HepG2 (cell line): ENCODE measurements at regions not wholly inside any gene's neighbourhood (a gene's known extent, or its start where the extent isn't known, plus 50 kb on each side); places are given as distances from the start of the nearest gene placed in this dataset.

Experiments used
- CSRNP1 ChIP-seq: sonication (generic); formaldehyde crosslinking; IDR thresholded peaks from 2 replicates; pipeline ENCODE4 v1.8.1; 2023; ENCODE audit warnings: mild to moderate bottlenecking, missing genetic modification reagents
- HNRNPLL ChIP-seq: fragments of 200-400 bp; formaldehyde crosslinking; IDR thresholded peaks from 2 replicates; pipeline ENCODE4 v1.6.1; 2017; ENCODE audit warnings: mild to moderate bottlenecking, low read depth, low read length; ENCODE audit not compliant: poor library complexity, severe bottlenecking
- RARG ChIP-seq: sonication (generic); formaldehyde crosslinking; IDR thresholded peaks from 2 replicates; pipeline ENCODE4 v1.4.0; 2020; ENCODE audit warnings: low read depth, mild to moderate bottlenecking, missing genetic modification reagents
- RERE ChIP-seq: IDR thresholded peaks from 2 replicates; pipeline ENCODE4 v1.6.1; 2016; ENCODE audit warnings: low read depth, missing genetic modification reagents, missing compliant biosample characterization
- STAG1 ChIP-seq: sonication (generic); formaldehyde crosslinking; IDR thresholded peaks from 2 replicates; pipeline ENCODE4 v1.4.0; 2020; ENCODE audit warnings: missing genetic modification reagents
- ZFY ChIP-seq: sonication (generic); formaldehyde crosslinking; IDR thresholded peaks from 2 replicates; pipeline ENCODE4 v1.4.0; 2020; ENCODE audit warnings: missing genetic modification reagents
- ZNF274 ChIP-seq: sonication (generic); formaldehyde crosslinking; IDR thresholded peaks from 2 replicates; pipeline ENCODE4 v1.5.1; 2020; ENCODE audit warnings: mild to moderate bottlenecking, missing genetic modification reagents
- ZNF607 ChIP-seq: sonication (generic); formaldehyde crosslinking; IDR thresholded peaks from 2 replicates; pipeline ENCODE4 v1.5.1; 2020; ENCODE audit warnings: missing genetic modification reagents, mild to moderate bottlenecking, borderline replicate concordance
- ZNF629 ChIP-seq: sonication (generic); formaldehyde crosslinking; conservative IDR thresholded peaks from 2 replicates; pipeline ENCODE4 v1.5.0; 2020; ENCODE audit warnings: missing genetic modification reagents
- ZSCAN20 ChIP-seq: sonication (generic); formaldehyde crosslinking; IDR thresholded peaks from 2 replicates; pipeline ENCODE4 v1.4.0; 2020; ENCODE audit warnings: missing genetic modification reagents, mild to moderate bottlenecking, borderline replicate concordance
- ZSCAN9 ChIP-seq: IDR thresholded peaks from 2 replicates; pipeline ENCODE4 v1.6.1; 2016; ENCODE audit warnings: borderline replicate concordance

- TF ChIP-seq CSRNP1 (CRISPR knock-in tag): no peak
- TF ChIP-seq STAG1: no peak
- TF ChIP-seq ZFY (CRISPR knock-in tag): no peak
- no peak for TF ChIP-seq ZNF274 (CRISPR knock-in tag)
- TF ChIP-seq ZNF607 (CRISPR knock-in tag): no peak
- no peak for TF ChIP-seq ZSCAN20 (CRISPR knock-in tag)
- no peak for TF ChIP-seq ZSCAN9 (CRISPR knock-in tag)
- TF ChIP-seq RARG (CRISPR knock-in tag): no peak
- no peak for TF ChIP-seq ZNF629
- no peak for TF ChIP-seq HNRNPLL
- TF ChIP-seq RERE: no peak
Measured at GRCh38 chr1:232328486-232329102, 301.3 kb downstream of the SIPA1L2 start (continued).
